Activated gamma-delta T cell (primary cell): ENCODE measurements at regions not wholly inside any gene's neighbourhood (a gene's known extent, or its start where the extent isn't known, plus 50 kb on each side); places are given as distances from the start of the nearest gene placed in this dataset.
"Not testable (repeated sequence)": the region's sequence is repeated elsewhere in the genome, so short reads cannot be mapped to it uniquely, and the experiment has no call there.

Experiments
- DNase-seq: peaks from one replicate; lab custom pipeline; 2025; lab: John Stamatoyannopoulos, UW

DNA sequence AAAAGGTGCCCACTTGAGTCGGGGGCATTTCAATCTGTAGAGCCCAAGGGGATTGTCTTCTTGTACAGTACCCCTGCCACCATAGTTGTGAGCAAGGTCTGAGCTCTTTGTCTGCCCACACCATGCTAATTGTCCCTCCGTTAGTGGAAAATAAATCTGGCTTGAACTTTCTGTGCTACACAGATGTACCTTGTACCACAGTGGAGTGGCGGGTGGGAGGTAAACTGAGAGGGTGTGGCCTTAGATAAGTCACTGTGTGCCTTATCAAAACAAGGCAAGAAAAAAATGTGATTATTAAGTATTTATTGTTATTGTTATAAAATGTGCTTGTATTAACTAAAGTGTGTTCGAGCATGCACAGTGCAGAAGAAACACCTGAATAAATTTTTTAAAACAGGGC is 242.9 kb upstream of the C2CD4B start:
- no peak for DNase-seq

DNA sequence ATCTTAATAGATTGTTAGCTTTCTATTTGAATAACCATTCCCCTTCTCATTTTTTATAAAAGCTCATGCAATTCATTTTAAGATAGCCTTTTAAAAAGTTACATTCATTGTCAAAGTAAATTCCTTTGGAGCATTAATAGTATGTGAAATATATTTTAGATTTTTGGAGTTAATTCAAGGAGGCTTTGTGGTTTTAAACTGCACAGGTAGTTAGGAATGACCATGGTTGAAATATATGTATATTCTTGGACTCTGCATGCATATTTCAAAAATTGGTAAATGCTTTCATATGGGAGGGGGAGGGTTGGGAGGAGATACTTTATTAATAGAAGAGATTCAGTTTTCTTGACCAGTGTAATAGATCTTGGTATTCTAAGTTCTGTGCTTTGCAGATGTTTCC is 244.4 kb upstream of the C2CD4B start:
- no peak for DNase-seq

DNA sequence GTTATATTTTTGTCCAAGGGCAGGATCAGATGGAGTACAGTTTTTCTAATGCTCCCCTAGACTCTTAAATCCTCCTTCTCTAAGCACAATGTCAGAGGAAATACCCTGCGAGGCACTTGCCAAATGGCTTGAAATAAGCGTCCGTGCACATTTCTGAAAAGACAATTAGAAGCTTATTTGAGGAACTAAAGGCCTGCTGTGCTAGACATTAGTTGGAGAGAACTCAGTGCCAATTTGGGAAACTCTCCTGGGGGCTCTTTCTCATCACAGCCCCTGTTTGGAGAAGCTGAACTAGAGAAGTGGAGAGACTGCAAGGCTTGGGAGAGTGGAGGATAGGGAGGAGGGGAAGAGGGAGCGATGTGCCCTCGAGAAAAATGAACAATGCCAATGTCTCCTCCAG is 247.6 kb upstream of the C2CD4B start:
- DNase-seq = no peak

DNA sequence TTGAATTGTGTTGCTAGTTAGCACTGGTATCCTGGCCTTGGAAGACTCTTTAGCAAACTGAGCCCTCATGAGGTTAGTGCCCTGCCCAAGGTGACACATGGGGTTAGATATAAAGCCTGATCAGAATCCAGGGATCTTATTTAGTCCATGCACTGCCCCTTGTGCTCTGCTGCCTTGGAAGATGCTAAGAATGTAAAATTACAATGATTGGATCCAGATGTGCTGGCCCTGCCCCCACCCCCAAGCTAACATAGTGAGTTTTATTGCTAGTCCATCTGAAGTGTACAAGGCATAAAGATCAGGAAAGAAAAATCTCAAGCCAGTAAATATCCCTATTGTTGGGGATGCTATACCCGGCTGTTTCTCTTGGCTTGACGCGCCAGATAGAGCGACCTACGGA is 248.1 kb upstream of the C2CD4B start:
- DNase-seq = no peak

DNA sequence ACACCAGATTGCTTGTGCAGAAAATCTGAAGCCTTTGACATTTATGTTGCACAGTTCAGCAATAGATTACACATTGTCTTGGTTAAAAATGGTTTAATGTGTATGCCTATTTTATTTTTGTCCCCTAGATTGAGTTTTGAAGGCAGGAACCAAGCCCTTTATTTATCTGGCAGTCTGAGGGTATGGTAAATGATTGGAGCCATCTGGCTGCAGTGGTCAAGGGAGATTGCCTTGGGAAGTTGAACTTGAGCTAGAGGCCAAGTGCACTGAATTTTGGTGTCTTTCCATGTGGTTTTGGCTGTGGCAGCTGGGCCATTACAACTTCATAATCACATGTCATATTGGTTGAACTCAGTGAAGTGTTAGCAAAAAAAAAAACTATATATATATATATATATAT is 248.7 kb upstream of the C2CD4B start:
- no peak for DNase-seq

DNA sequence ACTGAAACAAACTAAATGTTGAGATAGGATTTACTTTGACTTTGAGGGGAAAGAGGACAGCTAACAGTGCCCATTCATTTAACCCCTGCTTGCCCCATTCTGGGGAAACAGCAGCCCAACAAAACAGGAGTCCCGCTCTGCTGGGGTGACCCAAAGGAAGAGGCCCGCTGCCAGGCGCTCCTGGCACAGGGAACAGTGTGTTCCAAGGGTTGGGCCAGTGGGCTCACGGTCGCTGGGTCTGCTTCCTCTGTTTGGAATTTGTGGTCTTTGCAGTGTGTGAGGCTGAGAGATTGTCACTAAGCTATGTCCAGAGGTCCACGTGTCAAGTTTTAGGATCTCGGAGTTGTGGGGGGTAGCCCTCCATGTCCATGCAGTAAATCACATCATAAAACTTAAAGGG is 250.4 kb upstream of the C2CD4B start:
- DNase-seq = no peak

DNA sequence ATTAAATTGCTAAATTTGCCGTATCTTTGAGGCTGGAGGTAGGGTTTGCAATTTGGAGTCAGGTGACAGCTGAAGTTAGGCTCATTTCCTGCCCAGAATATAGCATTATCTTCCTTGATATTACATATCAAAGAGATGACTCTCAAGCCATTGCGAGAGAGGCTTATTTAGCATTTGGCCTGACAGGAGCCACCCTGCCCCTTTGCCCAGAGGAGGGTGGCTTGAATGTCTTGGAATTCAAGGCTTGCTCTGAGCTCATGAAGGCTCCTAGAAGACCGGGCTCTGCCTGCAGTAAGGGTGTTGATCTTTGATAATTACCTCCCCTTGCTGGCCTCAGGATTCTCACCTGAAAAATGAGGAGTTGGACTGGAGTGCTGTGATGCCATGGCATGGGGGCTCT is 251.4 kb upstream of the C2CD4B start:
- no peak for DNase-seq

DNA sequence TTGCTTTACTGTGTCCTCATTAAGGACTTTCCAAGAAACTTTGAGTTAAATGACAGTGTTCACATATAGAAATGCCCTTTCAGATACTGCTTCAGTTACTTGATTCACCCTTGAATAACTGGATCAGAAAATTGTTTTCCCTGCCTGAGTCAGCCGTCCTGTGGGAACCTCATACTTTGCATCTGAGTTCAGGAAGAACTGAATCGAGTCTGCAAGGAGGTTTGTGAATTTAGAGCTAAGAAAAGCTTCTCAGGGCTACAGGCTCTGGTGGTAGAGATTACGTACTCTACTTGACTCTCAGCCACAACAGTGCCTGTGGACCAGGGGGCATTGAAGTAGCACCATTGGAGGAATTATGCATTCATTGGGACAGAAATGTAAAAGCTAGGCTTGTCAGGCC is 252.4 kb upstream of the C2CD4B start:
- no peak for DNase-seq

DNA sequence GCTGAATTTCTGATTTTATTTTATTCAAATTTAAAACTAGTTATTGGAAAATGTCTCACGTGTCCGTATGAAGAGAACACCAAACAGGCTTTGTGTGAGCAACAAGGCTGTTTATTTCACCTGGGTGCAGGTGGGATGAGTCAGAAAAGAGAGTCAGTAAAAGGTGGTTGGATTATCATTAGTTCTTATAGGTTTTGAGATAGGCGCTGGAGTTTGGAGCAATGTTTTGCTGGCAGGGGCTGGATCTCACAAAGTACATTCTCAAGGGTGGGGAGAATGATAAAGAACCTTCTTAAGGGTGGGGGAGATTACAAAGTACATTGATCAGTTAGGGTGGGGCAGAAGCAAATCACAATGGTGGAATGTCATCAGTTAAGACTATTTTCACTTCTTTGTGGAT is 253.4 kb upstream of the C2CD4B start:
- not testable (repeated sequence) for DNase-seq

DNA sequence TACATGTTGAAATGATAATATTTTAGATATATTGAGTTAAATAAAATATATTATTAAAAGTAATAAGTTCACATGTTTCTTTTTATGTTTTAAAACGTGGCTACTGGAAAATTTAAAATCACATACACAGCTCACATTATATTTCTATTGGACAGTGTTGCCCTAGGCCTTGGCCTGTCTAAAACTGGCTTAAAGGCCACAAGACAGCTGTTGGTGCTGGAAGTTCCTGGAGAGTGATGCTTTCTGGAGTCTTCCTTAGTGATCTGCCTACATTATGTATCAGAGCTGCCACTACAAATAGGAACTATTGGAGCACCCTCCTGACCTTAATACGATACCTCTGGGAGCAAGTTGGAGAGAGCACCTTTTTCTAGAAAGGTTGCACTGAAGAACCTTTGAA is 254.1 kb upstream of the C2CD4B start:
- DNase-seq = no peak

DNA sequence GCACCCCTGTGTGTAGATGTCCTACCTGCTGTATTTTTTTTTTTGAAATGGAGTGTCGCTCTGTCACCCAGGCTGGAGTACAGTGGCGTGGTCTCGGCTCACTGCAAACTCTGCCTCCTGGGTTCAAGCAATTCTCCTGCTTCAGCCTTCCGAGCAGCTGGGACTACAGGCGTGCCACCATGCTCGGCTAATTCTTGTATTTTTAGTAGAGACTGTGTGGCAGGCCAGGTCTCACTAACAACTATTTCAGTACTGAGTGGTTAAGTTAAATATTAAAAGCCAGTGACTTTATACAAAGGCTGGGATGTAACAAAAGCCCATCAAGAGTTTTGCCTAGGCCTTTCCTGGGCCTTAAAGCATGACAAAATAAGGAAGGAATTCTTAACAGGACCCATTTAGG is 255.3 kb upstream of the C2CD4B start:
- not testable (repeated sequence) for DNase-seq

DNA sequence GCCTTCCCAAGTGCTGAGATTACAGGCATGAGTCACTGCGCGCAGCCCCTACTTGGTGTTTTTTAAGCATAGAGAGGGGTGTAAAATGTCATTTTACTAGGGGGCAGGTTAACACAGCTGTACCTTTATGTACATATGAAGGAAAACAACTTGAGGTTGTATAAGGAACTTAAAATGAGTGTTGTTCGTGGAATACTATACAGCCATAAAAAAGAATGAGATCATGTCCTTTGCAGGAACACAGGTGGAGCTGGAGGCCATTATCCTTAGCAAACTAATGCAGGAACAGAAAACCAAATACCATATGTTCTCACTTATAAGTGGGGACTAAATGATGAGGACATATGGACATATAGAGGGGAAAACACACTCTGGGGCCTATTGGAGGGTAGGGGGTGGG is 256.2 kb upstream of the C2CD4B start:
- DNase-seq = no peak

DNA sequence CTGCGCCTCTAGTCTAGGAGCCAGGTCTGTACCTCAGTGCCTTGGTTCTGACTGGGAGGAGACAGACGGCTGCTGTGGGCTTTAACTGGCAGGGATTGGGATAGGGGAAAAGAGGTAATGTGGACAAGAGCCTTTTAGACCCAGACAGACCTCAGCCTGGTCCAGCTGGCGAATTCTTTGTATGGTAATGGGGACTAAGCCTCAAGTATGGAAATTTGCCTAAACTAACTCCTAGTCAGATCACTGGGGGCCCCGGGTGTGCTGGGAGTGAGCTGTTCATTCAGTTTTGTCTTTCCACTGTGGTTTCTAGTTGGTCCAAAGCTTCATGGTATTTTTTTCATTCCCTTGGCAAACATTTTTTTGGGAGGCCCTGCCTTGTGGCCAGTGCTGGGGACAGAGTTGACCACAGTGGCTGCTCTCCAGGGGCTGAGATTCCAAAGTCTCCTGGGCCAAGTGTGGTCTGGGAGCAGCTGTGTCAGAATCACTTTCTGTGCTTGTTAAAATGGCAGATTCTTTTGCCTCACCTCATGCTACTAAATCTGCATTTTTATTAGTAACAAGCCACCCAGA is 261.4 kb upstream of the C2CD4B start:
- DNase-seq = no peak

DNA sequence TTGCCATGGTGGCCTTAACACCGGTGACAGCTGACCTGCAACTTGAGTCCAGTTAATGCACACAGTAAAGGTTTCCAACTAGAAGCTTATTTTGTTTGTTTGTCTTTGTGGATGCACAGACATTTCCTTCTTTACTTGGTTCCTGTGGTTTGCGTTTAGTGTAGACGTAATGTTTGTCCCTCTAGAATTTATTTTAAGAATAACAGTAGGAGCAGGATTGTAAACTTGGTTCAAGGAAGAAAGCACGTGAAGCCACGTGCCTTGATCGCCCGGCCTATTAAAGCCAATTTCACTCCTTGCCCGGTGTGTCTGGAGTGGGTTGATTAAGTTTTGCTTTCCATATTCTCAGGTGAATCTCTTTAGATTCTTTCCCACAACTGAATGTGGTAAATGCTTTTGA is 263.2 kb upstream of the C2CD4B start:
- DNase-seq = no peak

DNA sequence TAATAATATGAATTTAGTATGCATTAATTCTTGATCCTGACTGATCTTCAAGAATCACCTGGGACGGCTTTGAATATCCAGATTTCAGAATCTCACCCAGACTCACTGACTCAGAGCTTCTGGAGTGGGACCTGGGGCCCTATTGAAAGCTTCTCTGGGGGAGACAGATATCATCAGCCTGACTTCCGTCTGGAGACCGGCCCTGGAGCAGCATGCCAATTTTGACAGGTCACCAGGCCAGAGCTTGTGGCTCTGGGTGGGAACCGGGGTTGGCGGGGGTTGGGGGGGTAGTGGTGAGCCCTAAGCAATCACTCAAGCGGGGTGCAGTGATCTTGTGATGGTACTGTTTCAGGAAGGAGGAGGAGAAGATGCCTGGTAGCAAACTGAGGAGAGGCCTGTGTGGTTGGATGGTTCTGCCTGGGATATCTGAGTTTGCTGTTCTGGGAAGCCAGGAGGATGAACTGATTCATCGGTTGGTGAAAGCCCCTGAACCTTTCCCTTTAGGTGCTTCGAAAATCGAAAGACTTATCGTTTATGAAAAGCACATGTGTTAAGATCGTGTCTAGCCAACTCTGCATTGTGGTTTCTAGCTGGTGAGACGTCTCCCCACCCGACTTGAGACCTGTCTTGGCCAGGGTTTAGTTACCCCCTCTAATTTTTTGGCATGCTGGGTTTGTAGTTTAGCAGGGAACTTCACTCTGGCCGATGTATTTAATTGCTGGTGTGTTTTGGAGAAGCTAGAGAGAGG is 263.9 kb upstream of the C2CD4B start:
- DNase-seq = no peak

DNA sequence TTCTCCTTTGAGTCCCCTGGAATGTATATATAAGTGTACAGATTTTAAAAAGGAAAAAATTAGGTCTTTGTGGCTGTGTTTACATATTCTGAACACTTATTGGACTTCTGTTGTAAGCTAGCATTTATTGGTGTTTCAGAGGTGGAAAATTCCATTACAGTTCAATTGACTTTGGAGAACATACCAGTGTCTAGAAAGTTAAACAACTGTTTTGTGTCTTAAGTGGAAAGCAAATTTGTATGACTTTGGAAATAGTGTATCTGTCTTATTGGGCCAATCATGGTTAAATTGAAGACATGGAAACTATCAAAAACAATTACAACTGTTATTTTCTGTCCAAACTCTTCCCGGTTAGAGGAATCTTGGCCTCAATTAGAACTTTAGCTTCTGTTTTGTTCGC is 265.0 kb upstream of the C2CD4B start:
- no peak for DNase-seq

DNA sequence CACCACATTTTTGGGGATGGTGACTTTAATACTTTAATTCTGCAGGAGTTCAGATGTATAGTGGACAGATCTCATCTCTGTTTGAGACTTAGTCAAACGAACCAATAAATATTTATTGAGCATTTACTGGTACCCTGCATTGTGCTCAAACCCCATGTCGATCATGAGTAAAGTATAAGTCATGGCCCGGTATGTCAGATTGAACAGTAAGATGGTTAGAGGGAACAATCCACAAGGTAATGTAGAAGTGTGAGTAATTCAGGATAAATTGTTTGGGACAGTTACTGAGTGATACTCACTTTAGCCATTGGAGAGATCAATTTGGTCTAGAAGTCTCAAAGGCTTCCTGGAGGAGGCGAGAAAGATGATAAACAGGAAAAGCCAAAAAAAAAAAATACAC is 265.5 kb upstream of the C2CD4B start:
- DNase-seq = no peak

DNA sequence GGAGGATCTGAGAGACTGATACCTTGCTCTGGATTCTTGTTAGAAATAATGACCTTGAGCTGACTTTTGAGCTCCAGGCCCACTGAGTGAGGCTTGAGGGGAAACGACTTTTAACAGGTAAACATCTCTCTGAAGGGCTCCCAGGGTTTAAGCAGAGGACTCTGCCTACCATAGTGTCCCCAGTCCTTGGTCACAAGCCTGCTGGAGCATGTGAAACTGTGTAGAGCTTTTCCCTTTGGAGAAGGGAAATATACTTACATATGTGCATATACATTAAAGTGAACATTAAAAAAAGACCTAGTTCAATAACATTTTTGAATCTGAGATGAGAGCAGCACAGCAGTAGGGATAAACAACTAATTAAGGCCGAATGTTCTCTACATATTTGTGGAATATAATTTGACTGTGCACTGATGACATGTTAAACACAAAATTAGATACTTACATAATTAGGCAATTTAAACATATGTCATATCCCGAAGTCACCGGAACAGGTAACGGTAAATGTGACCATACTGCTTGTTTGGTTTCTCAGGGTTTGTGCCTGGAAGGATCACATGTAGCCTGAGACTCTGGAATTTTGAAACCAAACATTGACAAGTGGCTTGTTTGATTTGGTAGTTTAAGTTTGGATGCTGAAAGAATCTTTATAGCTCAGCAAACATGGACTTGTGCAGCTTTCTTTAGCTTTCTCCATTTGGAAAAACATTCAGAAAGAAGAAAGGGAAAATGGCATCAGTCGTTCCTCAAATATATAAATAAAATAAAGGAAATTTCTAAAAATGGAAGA is 266.1 kb upstream of the C2CD4B start:
- DNase-seq = no peak

DNA sequence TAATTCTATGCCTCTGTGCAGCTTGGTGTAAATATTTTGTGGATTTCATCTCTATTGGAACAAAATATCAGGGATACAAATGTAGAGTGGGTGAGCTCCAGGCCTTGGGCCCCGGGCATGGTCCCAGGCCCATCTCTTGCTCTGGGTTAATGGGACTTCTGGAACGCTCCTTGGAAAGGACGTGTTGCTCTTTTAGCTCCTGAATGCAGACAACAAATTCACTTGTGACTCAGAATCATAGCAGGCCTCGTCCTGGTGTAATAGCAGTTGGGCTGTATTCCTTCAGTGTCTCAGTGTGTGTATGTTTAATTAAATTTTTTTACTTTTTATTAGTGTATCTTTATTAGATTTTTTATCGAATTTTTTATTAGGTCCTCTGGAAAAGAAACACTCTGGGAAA is 266.7 kb upstream of the C2CD4B start:
- DNase-seq = no peak

DNA sequence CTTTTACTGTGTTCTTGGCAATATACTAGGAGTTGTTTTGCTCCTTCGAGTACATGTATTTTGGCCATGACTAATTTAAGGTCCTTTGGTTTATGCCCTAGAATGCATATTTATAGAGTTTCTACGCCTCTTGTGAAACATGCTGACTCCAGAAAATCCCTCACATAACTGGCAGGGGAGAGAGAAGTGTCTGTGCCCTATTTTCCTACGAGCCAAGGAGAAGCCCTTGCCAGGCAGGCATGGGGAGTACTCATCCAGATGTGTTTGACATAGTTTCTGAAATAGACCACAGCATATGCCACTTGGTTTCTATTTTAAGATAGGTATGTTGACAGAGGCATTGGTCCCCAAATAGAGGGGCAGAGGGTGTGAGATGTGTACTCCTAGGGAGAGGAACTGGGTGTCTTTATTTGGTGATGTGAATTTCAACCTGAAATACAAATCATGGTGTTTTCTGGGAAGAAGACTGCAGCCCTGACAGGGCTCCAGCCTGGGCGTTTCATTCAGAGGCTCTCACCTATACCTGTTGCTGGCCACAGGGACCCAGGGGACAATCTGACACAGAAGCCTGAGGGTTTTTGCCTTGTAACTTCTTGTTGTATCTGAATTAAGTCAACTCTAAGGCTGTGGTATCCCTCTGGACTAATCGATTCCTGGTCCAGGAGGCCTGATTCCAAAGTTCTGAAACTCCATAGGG is 267.8 kb upstream of the C2CD4B start:
- no peak for DNase-seq

DNA sequence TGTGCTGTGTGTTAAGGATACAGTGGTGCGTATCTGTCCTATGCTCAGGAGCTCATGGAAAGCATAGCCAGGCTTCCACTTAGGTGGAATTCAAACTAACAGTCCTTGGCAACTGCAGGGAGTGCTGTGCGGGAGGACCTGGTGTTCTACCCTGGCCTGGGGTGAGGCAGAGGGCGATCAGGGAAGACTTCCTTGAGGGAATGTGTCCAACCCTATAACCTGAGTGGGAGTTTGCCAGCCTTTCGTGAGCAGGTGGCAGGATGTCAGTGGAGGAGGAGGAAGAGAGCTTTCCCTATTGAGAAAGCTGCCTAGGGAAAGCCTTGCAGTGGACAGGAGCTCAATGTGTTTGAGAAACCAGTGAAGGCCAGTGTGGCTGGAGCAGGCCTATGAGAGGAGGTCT is 271.1 kb upstream of the C2CD4B start:
- no peak for DNase-seq

DNA sequence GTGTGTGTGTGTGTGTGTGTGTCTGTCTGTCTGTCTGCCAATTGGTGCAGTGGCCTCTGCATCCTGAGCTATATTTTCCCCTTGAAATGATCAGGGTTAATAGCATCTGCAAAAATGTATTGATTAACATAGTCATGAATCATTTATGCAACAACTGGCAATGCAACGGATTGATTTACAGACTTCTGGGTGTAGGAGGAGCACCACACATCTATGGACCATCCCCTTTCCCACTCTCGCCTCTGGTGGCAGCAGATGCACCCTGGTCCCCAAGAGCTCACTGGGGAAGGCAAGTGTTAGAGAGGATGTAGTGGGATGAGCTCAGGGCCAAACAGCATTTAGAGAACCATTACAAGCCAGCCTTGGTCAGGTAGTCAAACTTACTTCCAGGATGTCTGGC is 272.7 kb upstream of the C2CD4B start:
- DNase-seq = no peak

DNA sequence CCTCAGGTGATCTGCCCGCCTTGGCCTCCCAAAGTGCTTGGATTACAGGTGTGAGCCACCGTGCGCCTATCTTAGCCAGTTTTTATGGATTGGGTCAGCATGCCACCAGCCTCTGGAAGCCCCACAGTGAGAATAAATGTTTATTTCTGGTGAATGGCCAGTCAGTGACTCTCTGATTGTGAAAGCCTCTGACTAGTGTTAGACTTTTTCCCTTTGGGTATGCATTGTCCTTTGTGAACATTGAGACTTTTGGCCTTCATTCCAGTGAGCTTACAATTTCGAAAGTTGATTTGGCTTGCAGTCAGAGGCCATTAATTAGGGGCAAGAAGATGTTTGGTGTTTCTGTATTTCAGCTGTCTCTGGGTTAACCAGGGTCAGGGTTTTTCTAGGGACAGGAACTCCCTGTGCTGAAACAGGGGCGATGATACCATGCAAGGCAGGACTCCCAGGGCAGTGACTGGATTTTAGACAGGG is 274.5 kb upstream of the C2CD4B start:
- no peak for DNase-seq
